Glutamatergic neuron (in vitro differentiated cells): ENCODE measurements at regions not wholly inside any gene's neighbourhood (a gene's known extent, or its start where the extent isn't known, plus 50 kb on each side); places are given as distances from the start of the nearest gene placed in this dataset.

Experiments used
- DNase-seq: peaks from one replicate; pipeline ENCODE4 v3.0.0; 2022
- H3K27ac Mint-ChIP-seq: one replicate; pipeline ENCODE4 v1.8.0; 2020; ENCODE audit warnings: mild to moderate bottlenecking, mixed read lengths, inconsistent platforms; ENCODE audit not compliant: unreplicated experiment
- H3K27me3 Mint-ChIP-seq: one replicate; pipeline ENCODE4 v1.8.0; 2020; ENCODE audit warnings: mild to moderate bottlenecking, moderate library complexity, mixed read lengths, inconsistent platforms; ENCODE audit not compliant: unreplicated experiment
- H3K36me3 Mint-ChIP-seq: one replicate; pipeline ENCODE4 v1.8.0; 2020; ENCODE audit warnings: mild to moderate bottlenecking, mixed read lengths, inconsistent platforms; ENCODE audit not compliant: unreplicated experiment
- H3K4me1 Mint-ChIP-seq: one replicate; pipeline ENCODE4 v1.8.0; 2020; ENCODE audit warnings: mild to moderate bottlenecking, low read depth, mixed read lengths, inconsistent platforms; ENCODE audit not compliant: unreplicated experiment
- H3K4me3 Mint-ChIP-seq: one replicate; pipeline ENCODE4 v1.8.0; 2020; ENCODE audit warnings: mild to moderate bottlenecking, mixed read lengths, inconsistent platforms; ENCODE audit not compliant: unreplicated experiment
- H3K9me3 Mint-ChIP-seq: one replicate; pipeline ENCODE4 v1.8.0; 2020; ENCODE audit warnings: mild to moderate bottlenecking, moderate library complexity, mixed read lengths, inconsistent platforms; ENCODE audit not compliant: unreplicated experiment
- CTCF ChIP-seq: fragments of 200-600 bp; sonication (generic); IDR thresholded peaks from one replicate; pipeline ENCODE4 v1.5.0; 2021; ENCODE audit not compliant: partially characterized antibody, unreplicated experiment

DNA sequence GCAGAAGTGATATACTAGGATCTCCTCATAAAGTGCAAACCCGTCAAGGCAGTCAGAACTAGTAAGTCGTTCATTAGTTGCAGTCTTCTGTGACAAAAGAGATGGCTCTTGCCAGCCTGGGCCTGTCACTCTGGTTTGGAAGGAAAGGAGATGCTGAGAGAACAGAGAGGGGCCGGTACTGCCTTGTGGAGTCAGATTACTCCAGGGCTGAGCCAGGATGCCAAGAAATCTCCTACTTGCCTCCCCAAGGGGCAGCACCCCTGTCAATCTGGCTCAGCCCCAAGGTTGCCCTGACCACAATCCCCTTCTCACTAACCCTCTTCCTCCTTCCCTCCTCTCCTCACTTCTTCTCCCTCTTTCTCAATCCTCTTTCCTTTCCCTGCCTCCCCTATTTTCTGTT lies 62.9 kb upstream of the ASPRV1 start:
- no peak for DNase-seq
- peaks cover 6% of the 10 kb centered on the region for H3K27me3 Mint-ChIP-seq
- no peak for TF ChIP-seq CTCF
- peaks cover 2% of the 10 kb centered on the region for H3K4me1 Mint-ChIP-seq
- H3K9me3 Mint-ChIP-seq = no peaks in the 10 kb centered on the region
- H3K27ac Mint-ChIP-seq = no peak overlapping the region
- no peak overlapping the region for H3K4me3 Mint-ChIP-seq
- peaks cover 13% of the 10 kb centered on the region for H3K36me3 Mint-ChIP-seq

- TF ChIP-seq CTCF = no peak
- Mint-ChIP-seq H3K36me3 (peaks cover 23% of the 10 kb centered on the region), H3K27ac (no peak overlapping the region), H3K27me3 (peaks cover 2% of the 10 kb centered on the region), H3K4me1 (no peaks in the 10 kb centered on the region), H3K4me3 (no peak overlapping the region), H3K9me3 (no peaks in the 10 kb centered on the region)
- DNase-seq = no peak
Observed at GRCh38 chr2:70019096-70019495, 57.7 kb upstream of the ASPRV1 start.

DNA sequence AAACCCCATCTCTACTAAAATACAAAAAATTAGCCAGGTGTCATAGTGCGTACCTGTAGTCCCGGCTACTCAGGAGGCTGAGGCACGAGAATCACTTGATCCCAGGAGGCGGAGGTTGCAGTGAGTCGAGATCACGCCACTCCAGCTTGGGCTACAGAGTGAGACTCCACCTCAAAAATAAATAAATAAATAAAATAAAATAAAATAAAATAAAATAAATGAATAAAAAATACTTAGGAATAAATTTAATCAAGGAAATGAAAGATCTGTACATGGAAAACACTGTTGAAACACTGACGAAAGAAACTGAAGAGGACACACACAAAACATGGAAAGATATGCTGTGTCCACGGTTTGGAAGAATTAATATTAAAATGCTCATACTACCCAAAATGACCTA lies 56.5 kb upstream of the ASPRV1 start:
- Mint-ChIP-seq H3K27ac (no peak overlapping the region), H3K27me3 (peaks cover 2% of the 10 kb centered on the region), H3K4me3 (no peak overlapping the region), H3K36me3 (peaks cover 22% of the 10 kb centered on the region), H3K4me1 (no peaks in the 10 kb centered on the region), H3K9me3 (no peaks in the 10 kb centered on the region)
- no peak for TF ChIP-seq CTCF
- DNase-seq = no peak

DNA sequence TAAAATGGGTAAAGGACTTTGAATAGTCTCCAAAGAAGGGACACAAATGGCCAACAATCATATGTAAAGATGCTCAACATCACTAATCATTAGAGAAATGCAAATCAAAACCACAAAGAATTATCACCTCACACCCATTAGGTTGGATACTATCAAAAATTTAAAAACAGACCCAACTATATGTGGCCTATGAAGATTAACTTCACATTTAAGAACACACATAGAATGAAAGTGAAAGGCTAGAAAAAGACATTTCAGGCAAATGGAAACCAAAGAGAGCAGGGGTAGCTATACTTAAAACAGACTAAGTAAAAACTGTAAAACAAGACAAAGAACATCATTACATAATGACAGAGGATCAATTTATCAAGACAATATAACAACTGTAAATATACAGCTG lies 53.5 kb upstream of the ASPRV1 start:
- H3K27me3 Mint-ChIP-seq = peaks cover 5% of the 10 kb centered on the region
- no peaks in the 10 kb centered on the region for H3K9me3 Mint-ChIP-seq
- H3K4me3 Mint-ChIP-seq = no peak overlapping the region
- H3K36me3 Mint-ChIP-seq = peaks cover 26% of the 10 kb centered on the region
- TF ChIP-seq CTCF = no peak
- H3K4me1 Mint-ChIP-seq = no peaks in the 10 kb centered on the region
- no peak for DNase-seq
- H3K27ac Mint-ChIP-seq = no peak overlapping the region

DNA sequence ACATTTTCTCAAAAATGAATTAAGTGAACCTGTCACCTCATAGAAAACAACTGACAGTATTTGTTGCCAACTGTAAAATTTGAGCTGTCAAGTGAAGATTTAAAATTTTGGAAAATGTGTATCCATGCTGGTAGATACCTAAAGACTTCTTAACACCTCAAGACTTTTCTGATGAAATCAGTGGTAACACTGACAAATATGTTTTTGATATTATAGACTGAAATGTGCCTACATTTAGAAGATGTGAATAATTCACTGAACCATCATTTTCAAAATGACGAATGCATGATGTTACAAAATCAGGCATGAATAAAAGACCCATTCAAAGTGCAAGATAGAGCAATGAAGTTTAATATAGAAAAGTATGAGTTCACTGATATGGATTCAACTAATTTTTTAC lies 51.5 kb upstream of the ASPRV1 start:
- Mint-ChIP-seq H3K27ac (no peak overlapping the region), H3K27me3 (peaks cover 7% of the 10 kb centered on the region), H3K9me3 (no peaks in the 10 kb centered on the region), H3K4me1 (no peaks in the 10 kb centered on the region), H3K4me3 (no peak overlapping the region), H3K36me3 (peaks cover 7% of the 10 kb centered on the region)
- no peak for DNase-seq
- TF ChIP-seq CTCF = no peak
